ENCODE measurements at regions not wholly inside any gene's neighbourhood (a gene's known extent, or its start where the extent isn't known, plus 50 kb on each side); places are given as distances from the start of the nearest gene placed in this dataset.

DNA sequence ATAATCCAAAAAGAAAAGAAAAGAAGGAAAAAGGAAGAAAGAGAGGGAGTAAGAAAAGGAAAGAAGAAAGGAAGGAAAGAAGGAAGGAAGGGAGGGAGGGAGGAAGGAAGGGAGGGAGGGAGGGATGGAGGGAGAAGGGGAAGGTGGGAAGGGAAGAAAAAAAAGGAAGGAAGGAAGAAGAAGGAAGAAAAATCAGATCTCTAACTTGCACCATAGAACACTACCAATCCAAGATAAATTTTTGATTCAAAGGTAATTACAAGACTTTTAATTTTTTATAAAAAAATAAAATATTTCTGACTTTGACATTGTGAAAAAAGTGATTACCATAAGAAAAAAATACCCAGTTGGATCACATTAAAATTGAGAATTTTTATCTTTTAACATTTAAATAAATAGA lies 70.5 kb upstream of the NKAIN2 start:
- TF ChIP-seq, protein P1, sequence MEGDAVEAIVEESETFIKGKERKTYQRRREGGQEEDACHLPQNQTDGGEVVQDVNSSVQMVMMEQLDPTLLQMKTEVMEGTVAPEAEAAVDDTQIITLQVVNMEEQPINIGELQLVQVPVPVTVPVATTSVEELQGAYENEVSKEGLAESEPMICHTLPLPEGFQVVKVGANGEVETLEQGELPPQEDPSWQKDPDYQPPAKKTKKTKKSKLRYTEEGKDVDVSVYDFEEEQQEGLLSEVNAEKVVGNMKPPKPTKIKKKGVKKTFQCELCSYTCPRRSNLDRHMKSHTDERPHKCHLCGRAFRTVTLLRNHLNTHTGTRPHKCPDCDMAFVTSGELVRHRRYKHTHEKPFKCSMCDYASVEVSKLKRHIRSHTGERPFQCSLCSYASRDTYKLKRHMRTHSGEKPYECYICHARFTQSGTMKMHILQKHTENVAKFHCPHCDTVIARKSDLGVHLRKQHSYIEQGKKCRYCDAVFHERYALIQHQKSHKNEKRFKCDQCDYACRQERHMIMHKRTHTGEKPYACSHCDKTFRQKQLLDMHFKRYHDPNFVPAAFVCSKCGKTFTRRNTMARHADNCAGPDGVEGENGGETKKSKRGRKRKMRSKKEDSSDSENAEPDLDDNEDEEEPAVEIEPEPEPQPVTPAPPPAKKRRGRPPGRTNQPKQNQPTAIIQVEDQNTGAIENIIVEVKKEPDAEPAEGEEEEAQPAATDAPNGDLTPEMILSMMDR (IDR thresholded peaks at IDR 0.05) = no peak
- no peak for TF ChIP-seq POLR2A (IDR thresholded peaks at IDR 0.05)
- TF ChIP-seq POLR2AphosphoS5 (IDR thresholded peaks at IDR 0.05; ENCODE audit: insufficient read depth in 1 of 2, low read depth in 1 of 2) = no peak
